CD4-positive, alpha-beta T cell treated with Interleukin-21 for 1 hour (primary cell): ENCODE measurements at regions not wholly inside any gene's neighbourhood (a gene's known extent, or its start where the extent isn't known, plus 50 kb on each side); places are given as distances from the start of the nearest gene placed in this dataset.
"Not testable (repeated sequence)": the region's sequence is repeated elsewhere in the genome, so short reads cannot be mapped to it uniquely, and the experiment has no call there.

Experiments
- DNase-seq: peaks from one replicate; pipeline ENCODE4 v3.0.0-alpha.2; 2020

GRCh38 chr2:14996351-14997014 is 364.0 kb downstream of the LRATD1 start:
- no peak for DNase-seq

GRCh38 chr2:14998546-14998945 is 366.0 kb downstream of the LRATD1 start:
- no peak for DNase-seq

- no peak for DNase-seq
Measured at GRCh38 chr2:14999114-14999661, 366.7 kb downstream of the LRATD1 start.

GRCh38 chr2:15002519-15002918 is 370.0 kb downstream of the LRATD1 start:
- DNase-seq = not testable (repeated sequence)

- DNase-seq = no peak
Measured at GRCh38 chr2:15006667-15007066, 374.1 kb downstream of the LRATD1 start.

- no peak for DNase-seq
Measured at GRCh38 chr2:15009681-15010080, 377.2 kb downstream of the LRATD1 start.

- DNase-seq = no peak
Measured at GRCh38 chr2:15010346-15010745, 377.8 kb downstream of the LRATD1 start.

GRCh38 chr2:15018814-15019213 is 386.3 kb downstream of the LRATD1 start:
- DNase-seq = no peak

- DNase-seq = no peak
Measured at GRCh38 chr2:15023221-15023620, 390.7 kb downstream of the LRATD1 start.

GRCh38 chr2:15028406-15028805 is 395.9 kb downstream of the LRATD1 start:
- DNase-seq = no peak

- no peak for DNase-seq
Measured at GRCh38 chr2:15031745-15032240, 399.3 kb downstream of the LRATD1 start.

- no peak for DNase-seq
Measured at GRCh38 chr2:15034246-15034645, 401.7 kb downstream of the LRATD1 start.

- no peak for DNase-seq
Measured at GRCh38 chr2:15034860-15035259, 402.3 kb downstream of the LRATD1 start.

GRCh38 chr2:15038366-15039364 is 406.1 kb downstream of the LRATD1 start:
- DNase-seq = peak; percentile 6

- DNase-seq = no peak
Measured at GRCh38 chr2:15040429-15041084, 408.0 kb downstream of the LRATD1 start.

- DNase-seq = no peak
Measured at GRCh38 chr2:15041429-15041837, 408.9 kb downstream of the LRATD1 start.

GRCh38 chr2:15042801-15043217 is 410.3 kb downstream of the LRATD1 start:
- DNase-seq = no peak

- no peak for DNase-seq
Measured at GRCh38 chr2:15043336-15044058, 411.0 kb downstream of the LRATD1 start.

GRCh38 chr2:15045054-15045453 is 412.5 kb downstream of the LRATD1 start:
- DNase-seq = no peak

- no peak for DNase-seq
Measured at GRCh38 chr2:15047184-15047583, 414.7 kb downstream of the LRATD1 start.

GRCh38 chr2:15048000-15048399 is 415.5 kb downstream of the LRATD1 start:
- no peak for DNase-seq
